HT-29 (cell line): ENCODE measurements at regions not wholly inside any gene's neighbourhood (a gene's known extent, or its start where the extent isn't known, plus 50 kb on each side); places are given as distances from the start of the nearest gene placed in this dataset. TPM values are rescaled to one million over a fixed set of nuclear protein-coding genes. Genes with fewer than 3 reads are reported as not detected.

Experiments
- small RNA-seq: library from RNA; depleted of rRNA; stranded (forward); fragments of <200 nt; gene quantifications from one replicate; pipeline ENCODE3, GENCODE V24; 2014

Small RNAs in the stretch of these regions (small RNA-seq; reads per million reads assigned to genes)
- gene AP003730.1 (not detected), gene RNA5SP346 (0.43 reads per million), gene RNA5SP347 (0.29 reads per million)
